Fibroblast of skin of left quadriceps (primary cell): ENCODE measurements at regions not wholly inside any gene's neighbourhood (a gene's known extent, or its start where the extent isn't known, plus 50 kb on each side); places are given as distances from the start of the nearest gene placed in this dataset.
"Not testable (repeated sequence)": the region's sequence is repeated elsewhere in the genome, so short reads cannot be mapped to it uniquely, and the experiment has no call there.

Experiments used
- DNase-seq, 2 experiments: peaks; one replicate each; pipeline ENCODE4 v3.0.0-alpha.2; 2013; ENCODE audit warnings: low read depth in 2 of 2

GRCh38 chr3:195970873-195971272, 62.5 kb upstream of the TNK2 start:
- not testable (repeated sequence) for DNase-seq

GRCh38 chr3:195969838-195970776, 61.8 kb upstream of the TNK2 start:
- DNase-seq: not testable (repeated sequence)

GRCh38 chr3:195969341-195969740, 61.0 kb upstream of the TNK2 start:
- DNase-seq: not testable (repeated sequence)

- not testable (repeated sequence) for DNase-seq
These were observed 59.8 kb upstream of the TNK2 start for GRCh38 chr3:195968104-195968503.

GRCh38 chr3:195967387-195967720, 59.0 kb upstream of the TNK2 start:
- not testable (repeated sequence) for DNase-seq

GRCh38 chr3:195966563-195967386, 58.4 kb upstream of the TNK2 start:
- DNase-seq: not testable (repeated sequence)

- not testable (repeated sequence) for DNase-seq
These were observed 56.9 kb upstream of the TNK2 start for GRCh38 chr3:195965217-195965616.

- not testable (repeated sequence) for DNase-seq
These were observed 56.2 kb upstream of the TNK2 start for GRCh38 chr3:195964318-195965107.

- not testable (repeated sequence) for DNase-seq
These were observed 53.9 kb upstream of the TNK2 start for GRCh38 chr3:195962222-195962621.

GRCh38 chr3:195960971-195961775, 52.8 kb upstream of the TNK2 start:
- DNase-seq: not testable (repeated sequence)

- DNase-seq: not testable (repeated sequence)
These were observed 51.8 kb upstream of the TNK2 start for GRCh38 chr3:195960164-195960563.

GRCh38 chr3:195959367-195960157, 51.2 kb upstream of the TNK2 start:
- DNase-seq: not testable (repeated sequence)

GRCh38 chr3:195958736-195959135, 50.4 kb upstream of the TNK2 start:
- DNase-seq: not testable (repeated sequence)
